ENCODE measurements at regions not wholly inside any gene's neighbourhood (a gene's known extent, or its start where the extent isn't known, plus 50 kb on each side); places are given as distances from the start of the nearest gene placed in this dataset.
A peak's percentile ranks its signal among the peaks of the same experiment; 100 is the strongest.

GRCh38 chr5:165624166-165624946, 2118.9 kb downstream of the MAT2B start:
- no peak for DNase-seq

GRCh38 chr5:165626161-165626560, 2120.7 kb downstream of the MAT2B start:
- DNase-seq, result no peak

GRCh38 chr5:165627548-165628170, 2122.2 kb downstream of the MAT2B start:
- DNase-seq, result no peak

GRCh38 chr5:165630261-165630778, 2124.9 kb downstream of the MAT2B start:
- peak; percentile 82 for DNase-seq

- DNase-seq, result no peak
Measured at GRCh38 chr5:165631235-165631634, 2125.8 kb downstream of the MAT2B start.

- DNase-seq, result no peak
Measured at GRCh38 chr5:165642366-165642765, 2136.9 kb downstream of the MAT2B start.

GRCh38 chr5:165665735-165666400, 2160.4 kb downstream of the MAT2B start:
- DNase-seq, result no peak

GRCh38 chr5:165673499-165673898, 2168.1 kb downstream of the MAT2B start:
- no peak for DNase-seq

- no peak for DNase-seq
Measured at GRCh38 chr5:165695796-165696195, 2190.4 kb downstream of the MAT2B start.

- DNase-seq, result no peak
Measured at GRCh38 chr5:165705960-165706359, 2200.5 kb downstream of the MAT2B start.

- no peak for DNase-seq
Measured at GRCh38 chr5:165712011-165712410, 2206.6 kb downstream of the MAT2B start.

- DNase-seq, result no peak
Measured at GRCh38 chr5:165714598-165714997, 2209.2 kb downstream of the MAT2B start.

- no peak for DNase-seq
Measured at GRCh38 chr5:165720901-165721300, 2215.5 kb downstream of the MAT2B start.

- no peak for DNase-seq
Measured at GRCh38 chr5:165722401-165722800, 2217.0 kb downstream of the MAT2B start.

- DNase-seq, result no peak
Measured at GRCh38 chr5:165723931-165724330, 2218.5 kb downstream of the MAT2B start.

GRCh38 chr5:165728425-165728824, 2223.0 kb downstream of the MAT2B start:
- DNase-seq, result no peak

GRCh38 chr5:165735388-165735787, 2230.0 kb downstream of the MAT2B start:
- DNase-seq, result no peak

GRCh38 chr5:165739079-165739741, 2233.8 kb downstream of the MAT2B start:
- no peak for DNase-seq

GRCh38 chr5:165757791-165758190, 2252.4 kb downstream of the MAT2B start:
- DNase-seq, result no peak

- DNase-seq, result no peak
Measured at GRCh38 chr5:165775111-165775510, 2269.7 kb downstream of the MAT2B start.

- no peak for DNase-seq
Measured at GRCh38 chr5:165779505-165779904, 2274.1 kb downstream of the MAT2B start.

- no peak for DNase-seq
Measured at GRCh38 chr5:165780901-165781300, 2275.5 kb downstream of the MAT2B start.

- no peak for DNase-seq
Measured at GRCh38 chr5:165781738-165782137, 2276.3 kb downstream of the MAT2B start.

Data from islet precursor cell (in vitro differentiated cells).